ENCODE measurements at regions not wholly inside any gene's neighbourhood (a gene's known extent, or its start where the extent isn't known, plus 50 kb on each side); places are given as distances from the start of the nearest gene placed in this dataset.
"Not testable (repeated sequence)": the region's sequence is repeated elsewhere in the genome, so short reads cannot be mapped to it uniquely, and the experiment has no call there.

DNA sequence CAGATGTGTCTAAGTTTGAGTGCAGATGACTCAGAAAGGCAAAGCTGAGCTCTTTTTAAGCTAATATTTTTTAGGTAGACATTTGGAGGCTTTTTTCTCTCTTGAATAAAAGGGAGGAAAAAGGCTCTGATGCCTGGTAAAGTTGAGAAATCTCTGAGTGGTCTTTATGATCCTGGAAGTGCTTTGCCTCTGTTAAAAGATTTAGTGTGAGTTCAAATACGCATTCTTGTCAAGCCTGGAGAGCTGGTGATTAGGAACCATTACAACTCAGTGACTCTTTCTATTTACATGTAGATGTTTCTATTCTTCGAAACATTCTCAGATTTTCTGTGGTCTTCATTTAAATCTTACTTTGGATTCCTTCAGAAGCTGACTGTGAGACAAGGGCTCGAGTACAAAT is 143.4 kb upstream of the MED14 start:
- Mint-ChIP-seq H3K36me3 (ENCODE audit: insufficient read depth) (no peaks in the 10 kb centered on the region), H3K4me1 (no peaks in the 10 kb centered on the region), H3K9me3 (no peaks in the 10 kb centered on the region), H3K27me3 (no peaks in the 10 kb centered on the region), H3K27ac (ENCODE audit: low read depth) (no peak overlapping the region), H3K4me3 (no peak overlapping the region)
- ATAC-seq (replicated peaks; ENCODE audit: extremely low read depth, poor library complexity, severe bottlenecking) (no peak), DNase-seq (ENCODE audit: low spot score in 2 of 2) (no peak)

DNA sequence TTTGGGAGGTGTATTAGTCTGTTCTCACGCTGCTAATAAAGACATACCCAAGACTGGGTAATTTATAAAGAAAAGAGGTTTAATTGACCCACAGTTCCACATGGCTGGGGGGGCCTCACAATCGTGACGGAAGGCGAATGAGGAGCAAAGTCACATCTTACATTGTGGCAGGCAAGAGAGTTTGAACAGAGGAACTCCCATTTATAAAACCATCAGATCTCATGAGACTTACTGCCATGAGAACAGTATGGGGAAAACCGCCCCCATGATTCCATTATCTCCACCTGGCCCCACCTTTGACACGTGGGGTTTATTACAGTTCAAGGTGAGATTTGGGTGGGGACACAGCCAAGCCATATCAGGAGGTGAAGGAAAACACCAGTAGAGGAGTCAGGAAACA is 143.8 kb upstream of the MED14 start:
- H3K4me1 Mint-ChIP-seq; H3K27me3 Mint-ChIP-seq; H3K9me3 Mint-ChIP-seq; ATAC-seq (replicated peaks; ENCODE audit: extremely low read depth, poor library complexity, severe bottlenecking); H3K36me3 Mint-ChIP-seq (ENCODE audit: insufficient read depth); H3K27ac Mint-ChIP-seq (ENCODE audit: low read depth); H3K4me3 Mint-ChIP-seq; DNase-seq (ENCODE audit: low spot score in 2 of 2): not testable (repeated sequence)

DNA sequence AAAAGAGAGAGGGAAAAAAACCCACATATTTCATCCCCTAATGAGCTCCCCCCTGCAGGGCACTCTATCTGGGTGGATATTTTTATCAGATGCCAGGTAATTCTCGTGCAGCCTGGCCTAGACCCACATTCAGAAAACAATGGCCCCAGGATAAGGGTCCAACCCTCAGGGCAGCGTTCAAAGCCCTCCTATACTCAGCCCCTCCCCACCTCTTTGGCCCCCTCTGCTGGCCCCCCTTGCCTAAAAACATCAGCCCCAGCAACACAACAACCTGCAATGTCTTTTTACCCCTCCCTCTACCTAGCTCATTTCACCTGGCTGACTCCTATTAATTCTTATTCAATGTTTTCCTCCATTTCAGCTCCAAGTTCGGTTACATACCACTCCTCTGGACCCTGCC is 145.4 kb upstream of the MED14 start:
- H3K4me3 Mint-ChIP-seq = no peak overlapping the region
- H3K9me3 Mint-ChIP-seq = no peaks in the 10 kb centered on the region
- H3K27me3 Mint-ChIP-seq = no peaks in the 10 kb centered on the region
- no peak overlapping the region for H3K27ac Mint-ChIP-seq (ENCODE audit: low read depth)
- H3K36me3 Mint-ChIP-seq (ENCODE audit: insufficient read depth) = no peaks in the 10 kb centered on the region
- H3K4me1 Mint-ChIP-seq = no peaks in the 10 kb centered on the region
- ATAC-seq (replicated peaks; ENCODE audit: extremely low read depth, poor library complexity, severe bottlenecking) = no peak
- DNase-seq (ENCODE audit: low spot score in 2 of 2) = no peak

DNA sequence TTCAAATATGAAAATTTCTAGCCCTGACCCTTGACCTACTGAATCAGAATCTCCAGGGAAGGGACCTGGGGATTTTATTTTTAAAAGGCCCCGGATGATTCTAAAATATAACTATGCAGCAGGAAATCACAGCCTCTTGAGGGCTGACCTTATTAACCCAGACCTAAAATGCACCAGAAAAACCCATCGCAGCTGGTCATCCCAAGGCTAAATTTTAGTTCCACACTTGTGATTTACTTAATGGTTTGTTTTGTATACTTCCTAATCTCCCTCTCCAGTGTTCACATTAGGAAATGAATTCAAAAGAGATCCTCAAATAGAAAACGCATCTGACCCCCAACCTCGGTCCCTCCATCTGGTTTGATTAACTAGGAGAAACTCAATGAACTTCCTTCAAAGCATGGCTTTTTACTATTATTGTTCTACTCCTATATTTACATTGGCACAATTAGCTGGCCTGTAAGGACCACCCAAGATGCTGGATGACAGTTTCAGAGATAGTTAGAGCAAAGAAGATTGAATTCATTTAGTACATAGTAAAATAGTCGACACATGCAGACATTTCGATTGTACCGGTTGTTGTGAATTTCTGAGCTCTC is 147.8 kb upstream of the MED14 start:
- Mint-ChIP-seq H3K9me3 (no peaks in the 10 kb centered on the region), H3K4me1 (no peaks in the 10 kb centered on the region), H3K4me3 (no peak overlapping the region)

DNA sequence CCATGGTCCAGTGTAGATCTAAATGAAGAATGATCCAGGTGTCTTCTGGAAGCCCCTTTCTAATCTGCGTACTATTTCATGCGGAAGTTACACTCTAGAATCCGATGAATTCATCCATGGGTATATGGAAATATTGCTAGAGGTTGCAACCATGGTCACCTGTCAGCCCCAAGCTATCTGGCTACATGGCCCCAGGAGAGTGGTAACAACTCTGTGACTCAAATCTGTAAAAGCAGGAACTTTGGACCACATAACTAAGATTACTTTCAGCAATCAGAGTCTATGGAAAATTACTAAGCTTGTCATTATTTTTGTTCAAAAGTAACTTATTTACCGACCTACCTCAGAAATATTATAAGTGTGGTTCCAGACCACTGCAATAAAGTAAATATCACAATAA is 150.6 kb upstream of the MED14 start:
- Mint-ChIP-seq H3K4me3 (no peak overlapping the region), H3K36me3 (ENCODE audit: insufficient read depth) (no peaks in the 10 kb centered on the region), H3K9me3 (no peaks in the 10 kb centered on the region), H3K4me1 (no peaks in the 10 kb centered on the region), H3K27me3 (no peaks in the 10 kb centered on the region), H3K27ac (ENCODE audit: low read depth) (no peak overlapping the region)
- ATAC-seq (replicated peaks; ENCODE audit: extremely low read depth, poor library complexity, severe bottlenecking) = no peak
- DNase-seq (ENCODE audit: low spot score in 2 of 2) = no peak

More for the DNA sequence above, 147.8 kb upstream of the MED14 start:
- Mint-ChIP-seq H3K36me3 (ENCODE audit: insufficient read depth) (no peaks in the 10 kb centered on the region), H3K27me3 (no peaks in the 10 kb centered on the region), H3K27ac (ENCODE audit: low read depth) (no peak overlapping the region)
- DNase-seq (ENCODE audit: low spot score in 2 of 2) = no peak
- ATAC-seq (replicated peaks; ENCODE audit: extremely low read depth, poor library complexity, severe bottlenecking) = no peak

DNA sequence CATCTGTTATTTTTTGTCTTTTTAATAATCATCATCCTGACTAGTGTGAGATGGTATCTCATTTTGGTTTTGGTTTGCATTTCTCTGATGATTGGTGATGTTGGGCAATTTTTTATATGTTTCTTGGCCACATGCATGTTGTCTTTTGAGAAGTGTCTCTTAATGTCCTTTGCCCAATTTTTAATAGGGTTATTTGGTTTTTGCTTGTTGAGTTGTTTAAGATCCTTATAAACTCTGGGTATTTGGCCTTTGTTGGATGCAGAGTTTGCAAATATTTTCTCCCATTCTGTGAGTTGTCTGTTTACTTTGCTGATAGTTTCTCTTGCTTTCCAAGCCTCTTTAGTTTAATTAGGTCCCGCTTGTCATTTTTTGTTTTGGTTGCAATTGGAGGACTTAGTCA is 152.1 kb upstream of the MED14 start:
- Mint-ChIP-seq H3K27ac (ENCODE audit: low read depth) (no peak overlapping the region), H3K4me1 (no peaks in the 10 kb centered on the region), H3K9me3 (no peaks in the 10 kb centered on the region), H3K36me3 (ENCODE audit: insufficient read depth) (no peaks in the 10 kb centered on the region), H3K4me3 (no peak overlapping the region), H3K27me3 (no peaks in the 10 kb centered on the region)
- ATAC-seq (replicated peaks; ENCODE audit: extremely low read depth, poor library complexity, severe bottlenecking) (no peak), DNase-seq (ENCODE audit: low spot score in 2 of 2) (no peak)

DNA sequence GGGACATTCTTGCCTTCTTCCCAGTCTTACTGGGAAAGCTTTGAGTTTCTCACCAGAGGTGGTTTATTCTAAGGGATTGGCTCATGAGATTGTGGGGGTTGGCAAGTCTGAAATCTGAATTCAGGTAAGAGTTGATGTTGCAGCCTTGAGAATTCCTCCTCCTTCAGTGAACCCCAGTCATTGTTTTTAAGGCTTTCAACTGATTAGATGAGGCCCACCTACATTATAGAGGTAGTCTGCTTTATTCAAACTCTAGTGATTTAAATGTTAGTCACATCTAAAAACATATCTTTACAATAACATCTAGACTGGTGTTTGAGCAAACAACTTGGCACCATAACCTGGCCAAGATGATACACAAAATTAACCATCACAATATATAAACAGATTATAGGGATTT is 156.5 kb upstream of the MED14 start:
- DNase-seq (ENCODE audit: low spot score in 2 of 2) (no peak), ATAC-seq (replicated peaks; ENCODE audit: extremely low read depth, poor library complexity, severe bottlenecking) (no peak)
- no peaks in the 10 kb centered on the region for H3K4me1 Mint-ChIP-seq
- no peak overlapping the region for H3K27ac Mint-ChIP-seq (ENCODE audit: low read depth)
- H3K27me3 Mint-ChIP-seq = no peaks in the 10 kb centered on the region
- H3K4me3 Mint-ChIP-seq = no peak overlapping the region
- no peaks in the 10 kb centered on the region for H3K9me3 Mint-ChIP-seq
- H3K36me3 Mint-ChIP-seq (ENCODE audit: insufficient read depth) = no peaks in the 10 kb centered on the region

DNA sequence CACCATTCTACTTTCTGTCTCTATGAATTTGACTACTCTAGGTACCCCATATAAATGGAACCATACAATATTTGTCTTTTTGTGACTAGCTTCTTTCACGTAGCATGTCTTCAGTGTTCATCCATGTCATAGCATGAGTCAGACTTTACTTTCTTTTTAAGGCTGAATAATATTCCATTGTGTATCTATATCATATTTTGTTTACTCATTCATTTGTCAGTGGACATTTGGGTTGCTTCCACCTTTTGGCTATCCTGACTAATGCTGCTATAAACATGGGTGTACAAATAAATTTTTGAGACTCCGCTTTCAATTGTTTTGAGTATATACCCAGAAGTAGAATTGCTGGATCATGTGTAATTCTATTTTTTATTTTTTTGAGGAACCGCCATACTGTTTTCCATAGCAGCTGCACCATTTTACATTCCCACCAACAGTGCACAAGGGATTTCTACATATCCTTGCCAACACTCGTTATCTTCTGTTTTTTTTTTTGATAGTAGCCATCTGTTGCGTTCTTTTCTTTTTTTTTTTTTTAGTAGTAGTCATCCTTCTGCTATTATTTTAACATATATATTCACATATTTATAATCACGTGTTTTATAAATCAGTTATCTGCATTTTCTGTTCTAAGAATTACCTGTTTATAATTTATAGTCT is 158.0 kb upstream of the MED14 start:
- H3K9me3 Mint-ChIP-seq = no peaks in the 10 kb centered on the region
- no peaks in the 10 kb centered on the region for H3K27me3 Mint-ChIP-seq
- H3K27ac Mint-ChIP-seq (ENCODE audit: low read depth) = no peak overlapping the region
- no peak for DNase-seq (ENCODE audit: low spot score in 2 of 2)
- no peak overlapping the region for H3K4me3 Mint-ChIP-seq
- no peaks in the 10 kb centered on the region for H3K4me1 Mint-ChIP-seq
- H3K36me3 Mint-ChIP-seq (ENCODE audit: insufficient read depth) = no peaks in the 10 kb centered on the region
- ATAC-seq (replicated peaks; ENCODE audit: extremely low read depth, poor library complexity, severe bottlenecking) = no peak

DNA sequence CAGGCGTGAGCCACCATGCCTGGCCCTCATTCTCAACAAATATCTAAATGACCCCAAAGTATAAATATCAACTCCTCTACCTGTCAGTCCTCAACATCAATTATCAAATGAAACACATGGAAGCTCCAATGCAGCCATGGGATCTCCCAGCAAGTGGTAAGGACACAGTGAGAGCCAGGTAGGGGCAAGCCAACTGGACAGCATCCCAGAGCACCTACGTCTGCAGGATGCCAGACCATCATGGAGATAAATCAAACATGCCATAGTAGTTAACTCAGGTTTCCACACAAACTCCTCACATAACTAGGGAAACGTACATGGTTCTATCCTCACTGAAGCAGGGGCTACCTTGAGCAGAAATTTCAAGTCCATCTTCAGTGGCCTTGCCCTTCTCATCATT is 159.9 kb upstream of the MED14 start:
- Mint-ChIP-seq H3K27ac (ENCODE audit: low read depth) (no peak overlapping the region), H3K27me3 (peaks cover 8% of the 10 kb centered on the region), H3K9me3 (no peaks in the 10 kb centered on the region), H3K36me3 (ENCODE audit: insufficient read depth) (no peaks in the 10 kb centered on the region), H3K4me1 (no peaks in the 10 kb centered on the region), H3K4me3 (no peak overlapping the region)
- DNase-seq (ENCODE audit: low spot score in 2 of 2) (no peak), ATAC-seq (replicated peaks; ENCODE audit: extremely low read depth, poor library complexity, severe bottlenecking) (no peak)

DNA sequence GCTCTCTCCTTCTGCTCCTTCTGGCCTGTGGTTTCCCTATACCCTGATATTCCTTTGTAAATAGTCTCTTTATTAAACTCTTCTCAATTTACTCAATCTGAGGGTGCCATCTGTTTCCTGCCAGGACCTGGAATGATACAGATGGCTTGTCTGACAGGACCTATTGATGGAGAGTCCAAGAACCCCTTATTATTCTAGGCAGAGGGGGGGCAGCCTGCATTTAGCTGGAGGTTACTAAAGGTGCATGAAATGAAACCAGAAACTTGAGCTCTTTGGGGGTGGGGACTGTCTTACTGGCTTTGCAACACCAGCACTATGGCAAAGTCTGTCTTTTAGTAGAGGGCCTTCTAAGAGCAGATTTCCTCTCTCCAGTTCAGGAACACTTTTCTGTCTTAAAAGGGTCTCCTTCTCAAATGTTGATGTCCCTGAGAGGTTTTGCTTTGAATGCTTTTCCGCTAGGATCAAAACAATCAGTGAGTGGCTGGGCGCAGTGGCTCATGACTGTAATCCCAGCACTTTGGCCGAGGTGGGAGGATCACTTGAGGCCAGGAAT is 162.5 kb upstream of the MED14 start:
- ATAC-seq (replicated peaks; ENCODE audit: extremely low read depth, poor library complexity, severe bottlenecking) = no peak

DNA sequence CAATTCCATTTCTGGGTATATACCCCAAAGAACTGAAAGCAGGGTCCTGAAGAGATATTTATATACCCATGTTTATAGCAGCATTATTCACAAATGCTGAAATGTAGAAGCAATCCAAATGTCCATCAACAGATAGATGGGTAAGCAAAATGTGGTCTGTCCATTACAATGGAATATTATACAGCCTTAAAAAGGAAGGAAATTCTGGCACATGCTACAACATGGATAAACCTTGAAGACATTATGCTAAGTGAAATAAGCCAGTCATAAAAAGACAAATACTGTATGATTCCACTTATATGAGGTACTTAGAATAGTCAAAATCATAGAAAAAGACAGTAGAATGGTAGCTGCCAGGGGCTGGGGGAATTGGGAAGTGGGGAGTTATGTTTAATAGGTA is 169.4 kb upstream of the MED14 start:
- not testable (repeated sequence) for H3K9me3 Mint-ChIP-seq; H3K4me3 Mint-ChIP-seq; H3K36me3 Mint-ChIP-seq (ENCODE audit: insufficient read depth)

More for the DNA sequence above, 162.5 kb upstream of the MED14 start:
- Mint-ChIP-seq H3K4me1 (no peaks in the 10 kb centered on the region), H3K4me3 (no peak overlapping the region), H3K9me3 (no peaks in the 10 kb centered on the region), H3K36me3 (ENCODE audit: insufficient read depth) (no peaks in the 10 kb centered on the region), H3K27ac (ENCODE audit: low read depth) (no peak overlapping the region), H3K27me3 (peaks cover 32% of the 10 kb centered on the region)
- no peak for DNase-seq (ENCODE audit: low spot score in 2 of 2)

DNA sequence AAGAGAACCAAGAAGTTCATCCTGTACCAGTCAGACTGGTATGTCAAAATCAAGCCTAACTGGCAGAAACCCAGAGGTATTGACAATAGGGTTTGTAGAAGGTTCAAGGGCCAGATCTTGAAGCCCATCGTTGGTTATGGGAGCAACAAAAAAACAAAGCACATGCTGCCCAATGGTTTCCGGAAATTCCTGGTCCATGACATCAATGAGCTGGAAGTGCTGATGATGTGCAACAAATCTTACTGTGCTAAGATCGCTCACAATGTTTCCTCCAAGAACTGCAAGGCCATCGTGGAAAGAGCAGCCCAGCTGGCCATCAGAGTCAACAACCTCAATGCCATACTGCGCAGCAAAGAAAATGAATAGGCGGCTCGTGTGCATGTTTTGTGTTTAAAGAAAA is 172.7 kb upstream of the MED14 start:
- Mint-ChIP-seq H3K36me3 (ENCODE audit: insufficient read depth) (no peaks in the 10 kb centered on the region), H3K27me3 (no peaks in the 10 kb centered on the region), H3K9me3 (no peaks in the 10 kb centered on the region), H3K4me3 (no peak overlapping the region), H3K4me1 (no peaks in the 10 kb centered on the region), H3K27ac (ENCODE audit: low read depth) (no peak overlapping the region)
- DNase-seq (ENCODE audit: low spot score in 2 of 2) (no peak), ATAC-seq (replicated peaks; ENCODE audit: extremely low read depth, poor library complexity, severe bottlenecking) (no peak)

More for the DNA sequence above, 169.4 kb upstream of the MED14 start:
- not testable (repeated sequence) for ATAC-seq (replicated peaks; ENCODE audit: extremely low read depth, poor library complexity, severe bottlenecking); H3K27ac Mint-ChIP-seq (ENCODE audit: low read depth); H3K4me1 Mint-ChIP-seq; DNase-seq (ENCODE audit: low spot score in 2 of 2)
- H3K27me3 Mint-ChIP-seq = peaks cover 29% of the 10 kb centered on the region

DNA sequence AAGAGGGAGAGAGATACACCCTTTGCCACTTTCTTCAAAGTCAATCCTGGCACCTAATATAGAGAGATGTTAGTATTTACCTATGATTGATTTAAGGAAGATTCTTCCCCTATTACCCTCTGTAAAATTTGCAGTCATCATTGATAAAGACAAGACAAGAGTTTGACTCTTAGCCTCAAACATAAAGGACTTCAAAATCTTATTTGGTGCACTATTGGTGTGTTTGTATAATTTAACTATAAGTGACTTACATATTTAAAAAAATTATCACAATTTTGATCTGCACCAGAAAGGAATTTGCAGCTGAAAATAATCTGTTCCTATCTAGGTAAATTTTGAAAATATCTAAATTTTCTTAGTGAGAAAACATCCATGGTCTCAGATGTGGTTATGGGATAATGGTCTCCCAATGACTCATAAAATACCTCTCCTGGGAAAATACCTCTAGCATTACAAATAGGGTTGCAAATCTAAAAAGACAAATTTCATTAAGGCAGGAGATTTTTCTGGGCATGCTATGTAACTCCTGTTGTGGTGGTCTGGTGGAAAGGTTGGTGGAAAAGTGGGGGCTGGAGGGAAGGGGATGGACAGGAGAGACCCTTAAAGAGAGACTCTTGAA is 173.6 kb upstream of the MED14 start:
- H3K27me3 Mint-ChIP-seq = no peaks in the 10 kb centered on the region
- H3K4me3 Mint-ChIP-seq = no peak overlapping the region
- H3K9me3 Mint-ChIP-seq = no peaks in the 10 kb centered on the region
- H3K4me1 Mint-ChIP-seq = no peaks in the 10 kb centered on the region
- H3K27ac Mint-ChIP-seq (ENCODE audit: low read depth) = no peak overlapping the region
- DNase-seq (ENCODE audit: low spot score in 2 of 2) = no peak
- no peaks in the 10 kb centered on the region for H3K36me3 Mint-ChIP-seq (ENCODE audit: insufficient read depth)
- no peak for ATAC-seq (replicated peaks; ENCODE audit: extremely low read depth, poor library complexity, severe bottlenecking)

Measured in central memory CD8-positive, alpha-beta T cell (primary cell).